ENCODE measurements at regions not wholly inside any gene's neighbourhood (a gene's known extent, or its start where the extent isn't known, plus 50 kb on each side); places are given as distances from the start of the nearest gene placed in this dataset.
"Not testable (repeated sequence)": the region's sequence is repeated elsewhere in the genome, so short reads cannot be mapped to it uniquely, and the experiment has no call there.

- H3K36me3 ChIP-seq (ENCODE audit: control insufficient read depth in 2 of 2, extremely low read depth in 1 of 2, insufficient read depth in 1 of 2, low read length in 1 of 2); H3K4me3 Mint-ChIP-seq; H3K36me3 Mint-ChIP-seq; H3K27ac Mint-ChIP-seq; H3K9me3 ChIP-seq; POLR2A ChIA-PET; H3K4me1 ChIP-seq (ENCODE audit: control insufficient read depth in 1 of 2, extremely low read depth in 1 of 2, insufficient read depth in 2 of 2, low read length in 2 of 2); H3K27me3 ChIP-seq (replicated peaks in 1 of 2; ENCODE audit: control insufficient read depth in 2 of 2, extremely low read depth in 1 of 2, insufficient read depth in 2 of 2, low read length in 1 of 2); H3K4me3 ChIP-seq (ENCODE audit: control insufficient read depth in 1 of 2, extremely low read depth in 1 of 2, low read length in 1 of 2); CTCF ChIA-PET; H3K27me3 Mint-ChIP-seq; H3K4me1 Mint-ChIP-seq; H3K27ac ChIP-seq (ENCODE audit: low read length); DNase-seq: not testable (repeated sequence)
- peaks cover 14 to 41% (median 23%) of the 10 kb centered on the region in 3 donors for H3K9me3 Mint-ChIP-seq
- WGBS (ENCODE audit: insufficient coverage): 57% methylated on average over 1 of the region's 8 CpGs
- peak in 3 of 4 experiments; percentile 46 to 50 (median 49) for ATAC-seq (replicated peaks in 1 of 4)
Observed at GRCh38 chr4:49139513-49139912, 153.4 kb downstream of the CWH43 start.

GRCh38 chr4:49140351-49140750, 154.3 kb downstream of the CWH43 start:
- H3K27ac Mint-ChIP-seq; ATAC-seq (replicated peaks in 1 of 4); H3K4me3 Mint-ChIP-seq; H3K4me1 ChIP-seq (ENCODE audit: control insufficient read depth in 1 of 2, extremely low read depth in 1 of 2, insufficient read depth in 2 of 2, low read length in 2 of 2); H3K9me3 ChIP-seq; H3K36me3 ChIP-seq (ENCODE audit: control insufficient read depth in 2 of 2, extremely low read depth in 1 of 2, insufficient read depth in 1 of 2, low read length in 1 of 2); H3K36me3 Mint-ChIP-seq; POLR2A ChIA-PET; H3K27me3 ChIP-seq (replicated peaks in 1 of 2; ENCODE audit: control insufficient read depth in 2 of 2, extremely low read depth in 1 of 2, insufficient read depth in 2 of 2, low read length in 1 of 2); H3K4me3 ChIP-seq (ENCODE audit: control insufficient read depth in 1 of 2, extremely low read depth in 1 of 2, low read length in 1 of 2); H3K27me3 Mint-ChIP-seq; H3K27ac ChIP-seq (ENCODE audit: low read length); H3K4me1 Mint-ChIP-seq; CTCF ChIA-PET: not testable (repeated sequence)
- H3K9me3 Mint-ChIP-seq: peaks cover 19 to 41% (median 27%) of the 10 kb centered on the region in 3 donors
- WGBS (ENCODE audit: insufficient coverage): no CpG with 5 or more reads among the region's 8 CpGs
- peak in 9 of 35 experiments; percentile 1 to 28 (median 4) for DNase-seq

- H3K36me3 ChIP-seq (ENCODE audit: control insufficient read depth in 2 of 2, extremely low read depth in 1 of 2, insufficient read depth in 1 of 2, low read length in 1 of 2); H3K4me3 ChIP-seq (ENCODE audit: control insufficient read depth in 1 of 2, extremely low read depth in 1 of 2, low read length in 1 of 2); H3K4me3 Mint-ChIP-seq; CTCF ChIA-PET; H3K4me1 ChIP-seq (ENCODE audit: control insufficient read depth in 1 of 2, extremely low read depth in 1 of 2, insufficient read depth in 2 of 2, low read length in 2 of 2); H3K4me1 Mint-ChIP-seq; H3K27ac Mint-ChIP-seq; H3K27me3 ChIP-seq (replicated peaks in 1 of 2; ENCODE audit: control insufficient read depth in 2 of 2, extremely low read depth in 1 of 2, insufficient read depth in 2 of 2, low read length in 1 of 2); H3K27me3 Mint-ChIP-seq; H3K27ac ChIP-seq (ENCODE audit: low read length); DNase-seq; POLR2A ChIA-PET: not testable (repeated sequence)
- H3K9me3 ChIP-seq: peaks cover 17% of the 10 kb centered on the region
- peaks cover 20 to 49% (median 32%) of the 10 kb centered on the region in 3 donors for H3K9me3 Mint-ChIP-seq
- 95% methylated on average over 3 of the region's 8 CpGs for WGBS (ENCODE audit: insufficient coverage)
- ATAC-seq (replicated peaks in 1 of 4): peak in 3 of 4 experiments; percentile 33 to 44 (median 34)
- H3K36me3 Mint-ChIP-seq: peaks cover 10% of the 10 kb centered on the region
Observed at GRCh38 chr4:49141955-49142354, 155.9 kb downstream of the CWH43 start.

GRCh38 chr4:49147143-49147542, 161.1 kb downstream of the CWH43 start:
- CTCF ChIA-PET; H3K4me3 ChIP-seq (ENCODE audit: control insufficient read depth in 1 of 2, extremely low read depth in 1 of 2, low read length in 1 of 2); POLR2A ChIA-PET; H3K4me1 Mint-ChIP-seq; H3K27me3 ChIP-seq (replicated peaks in 1 of 2; ENCODE audit: control insufficient read depth in 2 of 2, extremely low read depth in 1 of 2, insufficient read depth in 2 of 2, low read length in 1 of 2); H3K4me1 ChIP-seq (ENCODE audit: control insufficient read depth in 1 of 2, extremely low read depth in 1 of 2, insufficient read depth in 2 of 2, low read length in 2 of 2); H3K4me3 Mint-ChIP-seq; H3K27ac ChIP-seq (ENCODE audit: low read length); H3K27ac Mint-ChIP-seq; DNase-seq; H3K27me3 Mint-ChIP-seq; H3K36me3 ChIP-seq (ENCODE audit: control insufficient read depth in 2 of 2, extremely low read depth in 1 of 2, insufficient read depth in 1 of 2, low read length in 1 of 2): not testable (repeated sequence)
- ATAC-seq (replicated peaks in 1 of 4): peak in 3 of 4 experiments; percentile 36 to 45 (median 43)
- Mint-ChIP-seq H3K36me3 (peaks cover 21% of the 10 kb centered on the region), H3K9me3 (peaks cover 32 to 65% (median 51%) of the 10 kb centered on the region in 3 donors)
- WGBS (ENCODE audit: insufficient coverage): 88% methylated on average over 7 of the region's 7 CpGs
- peaks cover 29% of the 10 kb centered on the region for H3K9me3 ChIP-seq

GRCh38 chr4:49147596-49147995, 161.5 kb downstream of the CWH43 start:
- H3K27me3 ChIP-seq (replicated peaks in 1 of 2; ENCODE audit: control insufficient read depth in 2 of 2, extremely low read depth in 1 of 2, insufficient read depth in 2 of 2, low read length in 1 of 2); H3K36me3 ChIP-seq (ENCODE audit: control insufficient read depth in 2 of 2, extremely low read depth in 1 of 2, insufficient read depth in 1 of 2, low read length in 1 of 2); H3K27ac ChIP-seq (ENCODE audit: low read length); CTCF ChIA-PET; H3K4me1 ChIP-seq (ENCODE audit: control insufficient read depth in 1 of 2, extremely low read depth in 1 of 2, insufficient read depth in 2 of 2, low read length in 2 of 2); POLR2A ChIA-PET; H3K4me3 ChIP-seq (ENCODE audit: control insufficient read depth in 1 of 2, extremely low read depth in 1 of 2, low read length in 1 of 2); DNase-seq; H3K27me3 Mint-ChIP-seq; H3K4me1 Mint-ChIP-seq; H3K4me3 Mint-ChIP-seq; H3K27ac Mint-ChIP-seq; ATAC-seq (replicated peaks in 1 of 4): not testable (repeated sequence)
- WGBS (ENCODE audit: insufficient coverage): 74% methylated on average over 6 of the region's 6 CpGs
- peaks cover 32 to 65% (median 51%) of the 10 kb centered on the region in 3 donors for H3K9me3 Mint-ChIP-seq
- peaks cover 21% of the 10 kb centered on the region for H3K36me3 Mint-ChIP-seq
- peaks cover 29% of the 10 kb centered on the region for H3K9me3 ChIP-seq

GRCh38 chr4:49149006-49149975, 163.2 kb downstream of the CWH43 start:
- H3K27me3 ChIP-seq (replicated peaks in 1 of 2; ENCODE audit: control insufficient read depth in 2 of 2, extremely low read depth in 1 of 2, insufficient read depth in 2 of 2, low read length in 1 of 2); H3K4me3 ChIP-seq (ENCODE audit: control insufficient read depth in 1 of 2, extremely low read depth in 1 of 2, low read length in 1 of 2); H3K27me3 Mint-ChIP-seq; H3K36me3 ChIP-seq (ENCODE audit: control insufficient read depth in 2 of 2, extremely low read depth in 1 of 2, insufficient read depth in 1 of 2, low read length in 1 of 2); H3K27ac Mint-ChIP-seq; POLR2A ChIA-PET; H3K4me1 Mint-ChIP-seq; H3K27ac ChIP-seq (ENCODE audit: low read length); H3K4me3 Mint-ChIP-seq; CTCF ChIA-PET; H3K4me1 ChIP-seq (ENCODE audit: control insufficient read depth in 1 of 2, extremely low read depth in 1 of 2, insufficient read depth in 2 of 2, low read length in 2 of 2): not testable (repeated sequence)
- H3K9me3 ChIP-seq: peaks cover 36% of the 10 kb centered on the region
- peak in 2 of 35 experiments; percentile 11 to 70 for DNase-seq
- Mint-ChIP-seq H3K9me3 (peaks cover 41 to 66% (median 56%) of the 10 kb centered on the region in 3 donors), H3K36me3 (peaks cover 27% of the 10 kb centered on the region)
- 62% methylated on average over 21 of the region's 21 CpGs for WGBS (ENCODE audit: insufficient coverage)
- ATAC-seq (replicated peaks in 1 of 4): peak; percentile 69 to 76 (median 72)

All from T-cell (primary cell).